Progenitor cell of endocrine pancreas (in vitro differentiated cells): ENCODE measurements at regions not wholly inside any gene's neighbourhood (a gene's known extent, or its start where the extent isn't known, plus 50 kb on each side); places are given as distances from the start of the nearest gene placed in this dataset.

Experiments used
- DNase-seq: peaks from one replicate; pipeline ENCODE4 v3.0.0; 2021; ENCODE audit warnings: low spot score; ENCODE audit not compliant: unreplicated experiment
- H3K27ac Mint-ChIP-seq: 2 replicates; pipeline ENCODE4 v1.8.0; 2021; ENCODE audit warnings: mild to moderate bottlenecking, moderate library complexity, mixed read lengths
- H3K27me3 Mint-ChIP-seq: 2 replicates; pipeline ENCODE4 v1.8.0; 2021; ENCODE audit warnings: mixed read lengths
- H3K36me3 Mint-ChIP-seq: 2 replicates; pipeline ENCODE4 v1.8.0; 2022; ENCODE audit warnings: mixed read lengths; ENCODE audit not compliant: insufficient read depth
- H3K4me1 Mint-ChIP-seq: 2 replicates; pipeline ENCODE4 v1.8.0; 2021; ENCODE audit warnings: low read depth, mixed read lengths
- H3K4me3 Mint-ChIP-seq: 2 replicates; pipeline ENCODE4 v1.8.0; 2021; ENCODE audit warnings: low read depth, mild to moderate bottlenecking, moderate library complexity, mixed read lengths
- H3K9me3 Mint-ChIP-seq: 2 replicates; pipeline ENCODE4 v1.8.0; 2021; ENCODE audit warnings: low read depth, mixed read lengths
- CTCF ChIP-seq: fragments of 200-600 bp; sonication (generic); IDR thresholded peaks from one replicate; pipeline ENCODE4 v1.5.0; 2021; ENCODE audit warnings: antibody characterized with exemption, mild to moderate bottlenecking; ENCODE audit not compliant: unreplicated experiment

GRCh38 chr1:101389547-101389929, 152.7 kb downstream of the S1PR1 start:
- DNase-seq: no peak
- H3K36me3 Mint-ChIP-seq: no peaks in the 10 kb centered on the region
- H3K4me1 Mint-ChIP-seq: no peaks in the 10 kb centered on the region
- H3K4me3 Mint-ChIP-seq: no peak overlapping the region
- H3K9me3 Mint-ChIP-seq: peaks cover 14% of the 10 kb centered on the region
- no peak for TF ChIP-seq CTCF
- H3K27me3 Mint-ChIP-seq: no peaks in the 10 kb centered on the region
- H3K27ac Mint-ChIP-seq: no peak overlapping the region

- no peaks in the 10 kb centered on the region for H3K4me1 Mint-ChIP-seq
- no peak overlapping the region for H3K27ac Mint-ChIP-seq
Observed at GRCh38 chr1:101392552-101392951, 155.7 kb downstream of the S1PR1 start.

GRCh38 chr1:101394041-101394440, 157.2 kb downstream of the S1PR1 start:
- H3K4me3 Mint-ChIP-seq: no peak overlapping the region
- H3K27ac Mint-ChIP-seq: no peak overlapping the region
- no peak for DNase-seq
- no peak for TF ChIP-seq CTCF
- H3K36me3 Mint-ChIP-seq: no peaks in the 10 kb centered on the region
- no peaks in the 10 kb centered on the region for H3K27me3 Mint-ChIP-seq
- H3K9me3 Mint-ChIP-seq: no peaks in the 10 kb centered on the region
- H3K4me1 Mint-ChIP-seq: peaks cover 8% of the 10 kb centered on the region

More at GRCh38 chr1:101392552-101392951, 155.7 kb downstream of the S1PR1 start:
- peaks cover 6% of the 10 kb centered on the region for H3K9me3 Mint-ChIP-seq
- DNase-seq: no peak
- H3K36me3 Mint-ChIP-seq: no peaks in the 10 kb centered on the region
- H3K27me3 Mint-ChIP-seq: no peaks in the 10 kb centered on the region
- H3K4me3 Mint-ChIP-seq: no peak overlapping the region
- TF ChIP-seq CTCF: no peak

GRCh38 chr1:101399222-101399621, 162.4 kb downstream of the S1PR1 start:
- Mint-ChIP-seq H3K36me3 (no peaks in the 10 kb centered on the region), H3K9me3 (no peaks in the 10 kb centered on the region)

GRCh38 chr1:101406271-101406670, 169.5 kb downstream of the S1PR1 start:
- Mint-ChIP-seq H3K9me3 (no peaks in the 10 kb centered on the region), H3K36me3 (no peaks in the 10 kb centered on the region), H3K27ac (no peak overlapping the region), H3K4me1 (peaks cover 10% of the 10 kb centered on the region), H3K27me3 (no peaks in the 10 kb centered on the region), H3K4me3 (no peak overlapping the region)
- no peak for DNase-seq
- no peak for TF ChIP-seq CTCF

More at GRCh38 chr1:101399222-101399621, 162.4 kb downstream of the S1PR1 start:
- DNase-seq: no peak
- H3K27me3 Mint-ChIP-seq: no peaks in the 10 kb centered on the region
- no peak overlapping the region for H3K4me3 Mint-ChIP-seq
- peak overlapping the region; percentile 86 for H3K27ac Mint-ChIP-seq
- peaks cover 15% of the 10 kb centered on the region for H3K4me1 Mint-ChIP-seq
- no peak for TF ChIP-seq CTCF
